ENCODE measurements at regions not wholly inside any gene's neighbourhood (a gene's known extent, or its start where the extent isn't known, plus 50 kb on each side); places are given as distances from the start of the nearest gene placed in this dataset.
A peak's percentile ranks its signal among the peaks of the same experiment; 100 is the strongest.

DNA sequence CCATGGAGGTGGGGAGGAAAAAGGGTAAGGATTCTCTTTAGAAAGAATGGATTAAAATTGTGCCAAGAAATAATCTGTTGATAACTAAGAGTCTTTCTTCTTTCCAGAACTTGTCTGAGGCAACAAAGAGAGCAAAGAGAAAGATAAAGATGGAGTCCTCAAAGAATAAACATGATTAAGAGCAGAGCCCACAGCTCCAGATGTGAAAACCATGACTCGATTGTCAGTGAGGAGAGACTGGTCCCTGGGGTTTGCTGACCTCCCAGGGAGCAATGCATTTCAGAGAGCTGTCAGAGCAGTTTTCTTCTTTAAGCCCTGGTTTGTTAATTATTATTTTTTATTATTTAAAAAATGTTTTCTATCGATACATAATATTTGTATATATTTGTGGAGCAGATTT lies 74.6 kb downstream of the TMEM100 start:
- H3K4me1 ChIP-seq (ENCODE audit: control insufficient read depth in 1 of 2, insufficient read depth in 2 of 2, low read depth in 1 of 2, low read length in 1 of 2) = peaks cover 0 to 5% of the 10 kb centered on the region in 2 experiments; a peak in 1 of 4 replicates
- no peaks in the 10 kb centered on the region for H4K20me1 ChIP-seq (ENCODE audit: insufficient read depth)
- H3K9ac ChIP-seq = no peak overlapping the region
- no peaks in the 10 kb centered on the region for H3F3A ChIP-seq (replicated peaks; ENCODE audit: insufficient read depth)
- H3K4me2 ChIP-seq = no peak overlapping the region
- H3K9me3 ChIP-seq = no peaks in the 10 kb centered on the region
- no peaks in the 10 kb centered on the region for H3K79me2 ChIP-seq (ENCODE audit: insufficient read depth)
- H3K27ac ChIP-seq (ENCODE audit: low read depth in 2 of 2, low read length in 1 of 2) = no peak overlapping the region
- no peaks in the 10 kb centered on the region for H3K36me3 ChIP-seq (replicated peaks in 1 of 2; ENCODE audit: control insufficient read depth in 1 of 2, insufficient read depth in 2 of 2, low read length in 1 of 2)
- no peaks in the 10 kb centered on the region; the same call in 1 of the 2 replicates for H3K27me3 ChIP-seq (ENCODE audit: insufficient read depth)
- H2AFZ ChIP-seq (ENCODE audit: low read depth) = 0 out of 2 replicates have a peak overlapping the region, but pooled peaks have one; percentile 22
- no peaks in the 10 kb centered on the region for H3K9me2 ChIP-seq
- no peak for TF ChIP-seq JUND (IDR thresholded peaks at IDR 0.05)
- TF ChIP-seq MXI1 (IDR thresholded peaks at IDR 0.05; ENCODE audit: low read depth, low read length) = no peak
- no peak for TF ChIP-seq ELF1 (IDR thresholded peaks at IDR 0.05)
- no peak for TF ChIP-seq GABPA (IDR thresholded peaks at IDR 0.05; ENCODE audit: low read depth)
- TF ChIP-seq FOSL2 (IDR thresholded peaks at IDR 0.05; ENCODE audit: borderline replicate concordance, low read depth) = no peak
- no peak for TF ChIP-seq RAD21 (IDR thresholded peaks at IDR 0.05; ENCODE audit: low read length)
- TF ChIP-seq RXRA (IDR thresholded peaks at IDR 0.05; ENCODE audit: borderline replicate concordance, low read depth) = no peak
- no peak for TF ChIP-seq POLR2AphosphoS5 (IDR thresholded peaks at IDR 0.05; ENCODE audit: low read depth, low read length)
- TF ChIP-seq, protein P1, sequence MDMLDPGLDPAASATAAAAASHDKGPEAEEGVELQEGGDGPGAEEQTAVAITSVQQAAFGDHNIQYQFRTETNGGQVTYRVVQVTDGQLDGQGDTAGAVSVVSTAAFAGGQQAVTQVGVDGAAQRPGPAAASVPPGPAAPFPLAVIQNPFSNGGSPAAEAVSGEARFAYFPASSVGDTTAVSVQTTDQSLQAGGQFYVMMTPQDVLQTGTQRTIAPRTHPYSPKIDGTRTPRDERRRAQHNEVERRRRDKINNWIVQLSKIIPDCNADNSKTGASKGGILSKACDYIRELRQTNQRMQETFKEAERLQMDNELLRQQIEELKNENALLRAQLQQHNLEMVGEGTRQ (IDR thresholded peaks at IDR 0.05; ENCODE audit: borderline replicate concordance, low read depth, low read length) = no peak
- TF ChIP-seq, protein P2, sequence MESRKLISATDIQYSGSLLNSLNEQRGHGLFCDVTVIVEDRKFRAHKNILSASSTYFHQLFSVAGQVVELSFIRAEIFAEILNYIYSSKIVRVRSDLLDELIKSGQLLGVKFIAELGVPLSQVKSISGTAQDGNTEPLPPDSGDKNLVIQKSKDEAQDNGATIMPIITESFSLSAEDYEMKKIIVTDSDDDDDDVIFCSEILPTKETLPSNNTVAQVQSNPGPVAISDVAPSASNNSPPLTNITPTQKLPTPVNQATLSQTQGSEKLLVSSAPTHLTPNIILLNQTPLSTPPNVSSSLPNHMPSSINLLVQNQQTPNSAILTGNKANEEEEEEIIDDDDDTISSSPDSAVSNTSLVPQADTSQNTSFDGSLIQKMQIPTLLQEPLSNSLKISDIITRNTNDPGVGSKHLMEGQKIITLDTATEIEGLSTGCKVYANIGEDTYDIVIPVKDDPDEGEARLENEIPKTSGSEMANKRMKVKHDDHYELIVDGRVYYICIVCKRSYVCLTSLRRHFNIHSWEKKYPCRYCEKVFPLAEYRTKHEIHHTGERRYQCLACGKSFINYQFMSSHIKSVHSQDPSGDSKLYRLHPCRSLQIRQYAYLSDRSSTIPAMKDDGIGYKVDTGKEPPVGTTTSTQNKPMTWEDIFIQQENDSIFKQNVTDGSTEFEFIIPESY (IDR thresholded peaks at IDR 0.05; ENCODE audit: borderline replicate concordance, low read depth) = no peak
- H3K4me3 ChIP-seq (ENCODE audit: low read depth in 2 of 2, low read length in 1 of 2) = no peak overlapping the region
- DNase-seq = no peak
- WGBS (ENCODE audit: low lambda C conversion rate) = 31% methylated on average over 2 of the region's 2 CpGs
- CTCF ChIA-PET = interaction anchor here (0.6 to 4.1 kb wide), 5 partner anchors 12 to 121 kb away, joined by 3 to 24 read pairs (median 5); no protein-coding TSS in a partner anchor
- POLR2A ChIA-PET = no interaction called here

DNA sequence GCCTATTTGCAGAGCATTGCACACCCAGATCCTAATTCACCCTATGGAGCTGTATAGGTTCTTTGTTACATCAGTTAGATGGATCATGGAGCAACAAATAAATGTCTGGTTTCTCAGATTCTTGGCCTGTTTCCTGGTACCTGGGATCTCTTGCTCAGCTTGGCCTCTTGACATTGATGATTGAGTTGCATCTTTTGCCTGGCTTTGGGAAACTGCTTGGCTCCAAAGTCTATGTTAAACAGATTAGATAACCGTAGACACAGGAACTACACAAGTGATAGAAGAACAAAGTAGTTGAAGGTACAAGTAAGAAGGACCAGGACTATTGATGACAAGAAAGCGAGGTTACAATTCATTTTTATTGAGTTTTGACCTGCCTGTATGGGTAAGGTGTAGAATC lies 77.3 kb downstream of the TMEM100 start:
- CTCF ChIA-PET = interaction anchor here (2.7 to 4.1 kb wide), 2 partner anchors 11 to 73 kb away, joined by 11 to 19 read pairs; no protein-coding TSS in a partner anchor
- no peak overlapping the region for H3K4me2 ChIP-seq
- H3K9me2 ChIP-seq = no peaks in the 10 kb centered on the region
- no peak overlapping the region for H3K4me3 ChIP-seq (ENCODE audit: low read depth in 2 of 2, low read length in 1 of 2)
- H3K4me1 ChIP-seq (ENCODE audit: control insufficient read depth in 1 of 2, insufficient read depth in 2 of 2, low read depth in 1 of 2, low read length in 1 of 2) = peaks cover 0 to 5% of the 10 kb centered on the region in 2 experiments; a peak in 1 of 4 replicates
- no peak for DNase-seq
- H3K27me3 ChIP-seq (ENCODE audit: insufficient read depth) = no peaks in the 10 kb centered on the region; the same call in 1 of the 2 replicates
- no peaks in the 10 kb centered on the region for H3K9me3 ChIP-seq
- H3K79me2 ChIP-seq (ENCODE audit: insufficient read depth) = no peaks in the 10 kb centered on the region
- 42% methylated on average over 2 of the region's 2 CpGs for WGBS (ENCODE audit: low lambda C conversion rate)
- H3K27ac ChIP-seq (ENCODE audit: low read depth in 2 of 2, low read length in 1 of 2) = no peak overlapping the region
- H3K9ac ChIP-seq = no peak overlapping the region
- no peak overlapping the region for H2AFZ ChIP-seq (ENCODE audit: low read depth)
- POLR2A ChIA-PET = no interaction called here
- H3K36me3 ChIP-seq (replicated peaks in 1 of 2; ENCODE audit: control insufficient read depth in 1 of 2, insufficient read depth in 2 of 2, low read length in 1 of 2) = no peaks in the 10 kb centered on the region
- no peaks in the 10 kb centered on the region for H4K20me1 ChIP-seq (ENCODE audit: insufficient read depth)
- no peaks in the 10 kb centered on the region for H3F3A ChIP-seq (replicated peaks; ENCODE audit: insufficient read depth)
- TF ChIP-seq, protein P3, sequence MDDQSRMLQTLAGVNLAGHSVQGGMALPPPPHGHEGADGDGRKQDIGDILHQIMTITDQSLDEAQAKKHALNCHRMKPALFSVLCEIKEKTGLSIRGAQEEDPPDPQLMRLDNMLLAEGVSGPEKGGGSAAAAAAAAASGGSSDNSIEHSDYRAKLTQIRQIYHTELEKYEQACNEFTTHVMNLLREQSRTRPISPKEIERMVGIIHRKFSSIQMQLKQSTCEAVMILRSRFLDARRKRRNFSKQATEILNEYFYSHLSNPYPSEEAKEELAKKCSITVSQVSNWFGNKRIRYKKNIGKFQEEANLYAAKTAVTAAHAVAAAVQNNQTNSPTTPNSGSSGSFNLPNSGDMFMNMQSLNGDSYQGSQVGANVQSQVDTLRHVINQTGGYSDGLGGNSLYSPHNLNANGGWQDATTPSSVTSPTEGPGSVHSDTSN (IDR thresholded peaks at IDR 0.05) = no peak
- TF ChIP-seq MEF2A (IDR thresholded peaks at IDR 0.05; ENCODE audit: borderline replicate concordance, low read depth) = no peak
- no peak for TF ChIP-seq RFX5 (IDR thresholded peaks at IDR 0.05; ENCODE audit: low read length)
- no peak for TF ChIP-seq NFIC (IDR thresholded peaks at IDR 0.05; ENCODE audit: borderline replicate concordance)
- TF ChIP-seq FOSL2 (IDR thresholded peaks at IDR 0.05; ENCODE audit: borderline replicate concordance, low read depth) = no peak
- TF ChIP-seq NRF1 (IDR thresholded peaks at IDR 0.05; ENCODE audit: low read depth, low read length) = no peak
- TF ChIP-seq SMC3 (IDR thresholded peaks at IDR 0.05; ENCODE audit: low read depth, low read length) = no peak
- TF ChIP-seq, protein P4, sequence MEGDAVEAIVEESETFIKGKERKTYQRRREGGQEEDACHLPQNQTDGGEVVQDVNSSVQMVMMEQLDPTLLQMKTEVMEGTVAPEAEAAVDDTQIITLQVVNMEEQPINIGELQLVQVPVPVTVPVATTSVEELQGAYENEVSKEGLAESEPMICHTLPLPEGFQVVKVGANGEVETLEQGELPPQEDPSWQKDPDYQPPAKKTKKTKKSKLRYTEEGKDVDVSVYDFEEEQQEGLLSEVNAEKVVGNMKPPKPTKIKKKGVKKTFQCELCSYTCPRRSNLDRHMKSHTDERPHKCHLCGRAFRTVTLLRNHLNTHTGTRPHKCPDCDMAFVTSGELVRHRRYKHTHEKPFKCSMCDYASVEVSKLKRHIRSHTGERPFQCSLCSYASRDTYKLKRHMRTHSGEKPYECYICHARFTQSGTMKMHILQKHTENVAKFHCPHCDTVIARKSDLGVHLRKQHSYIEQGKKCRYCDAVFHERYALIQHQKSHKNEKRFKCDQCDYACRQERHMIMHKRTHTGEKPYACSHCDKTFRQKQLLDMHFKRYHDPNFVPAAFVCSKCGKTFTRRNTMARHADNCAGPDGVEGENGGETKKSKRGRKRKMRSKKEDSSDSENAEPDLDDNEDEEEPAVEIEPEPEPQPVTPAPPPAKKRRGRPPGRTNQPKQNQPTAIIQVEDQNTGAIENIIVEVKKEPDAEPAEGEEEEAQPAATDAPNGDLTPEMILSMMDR (IDR thresholded peaks at IDR 0.05) = no peak
- TF ChIP-seq TAF1 (IDR thresholded peaks at IDR 0.05; ENCODE audit: borderline replicate concordance, low read depth, low read length) = no peak
- TF ChIP-seq RAD21 (IDR thresholded peaks at IDR 0.05; ENCODE audit: low read length) = no peak
- TF ChIP-seq SIN3A (IDR thresholded peaks at IDR 0.05; ENCODE audit: borderline replicate concordance, low read depth, low read length) = no peak
- TF ChIP-seq, protein P2 (IDR thresholded peaks at IDR 0.05; ENCODE audit: borderline replicate concordance, low read depth) = no peak
- no peak for TF ChIP-seq FOXJ3 (CRISPR knock-in tag; IDR thresholded peaks at IDR 0.05)
- TF ChIP-seq EP300 (IDR thresholded peaks at IDR 0.05; ENCODE audit: borderline replicate concordance in 1 of 2, low read depth in 1 of 2, low read length in 1 of 2) = no peak
